Naive B cell (primary cell): ENCODE measurements at regions not wholly inside any gene's neighbourhood (a gene's known extent, or its start where the extent isn't known, plus 50 kb on each side); places are given as distances from the start of the nearest gene placed in this dataset.

Experiments
- ATAC-seq, 2 donors: fragments of 150-1000 bp; cut with Tn5 transposase; 2 replicates each; pipeline ENCODE4 v1.10.0; 2021; ENCODE audit warnings: low read depth in 2 of 2, mild to moderate bottlenecking in 2 of 2, moderate library complexity in 2 of 2
- DNase-seq: peaks from one replicate; pipeline ENCODE4 v3.0.0; 2022
- H3K27ac Mint-ChIP-seq, 6 donors: one replicate each; pipeline ENCODE4 v1.8.0; 2020 to 2022; ENCODE audit warnings: mild to moderate bottlenecking in 6 of 6, mixed read lengths in 6 of 6, moderate library complexity in 5 of 6, inconsistent platforms in 2 of 6
- H3K27me3 Mint-ChIP-seq, 3 donors: one replicate each; pipeline ENCODE4 v1.8.0; 2021 to 2022; ENCODE audit warnings: mixed read lengths in 3 of 3, mild to moderate bottlenecking in 1 of 3
- H3K36me3 Mint-ChIP-seq, 2 donors: one replicate each; pipeline ENCODE4 v1.8.0; 2020 to 2022; ENCODE audit warnings: mixed read lengths in 2 of 2, inconsistent platforms in 1 of 2, mild to moderate bottlenecking in 1 of 2
- H3K4me1 Mint-ChIP-seq, 3 donors: one replicate each; pipeline ENCODE4 v1.8.0; 2020 to 2022; ENCODE audit warnings: mixed read lengths in 3 of 3, inconsistent platforms in 1 of 3, mild to moderate bottlenecking in 1 of 3, moderate library complexity in 1 of 3
- H3K4me3 Mint-ChIP-seq, 8 donors: one replicate each; pipeline ENCODE4 v1.8.0; 2020 to 2022; ENCODE audit warnings: mild to moderate bottlenecking in 8 of 8, mixed read lengths in 8 of 8, moderate library complexity in 8 of 8, inconsistent platforms in 2 of 8
- H3K9me3 Mint-ChIP-seq, 7 donors: one replicate each; pipeline ENCODE4 v1.8.0; 2020 to 2022; ENCODE audit warnings: mixed read lengths in 7 of 7, mild to moderate bottlenecking in 5 of 7, inconsistent platforms in 2 of 7, moderate library complexity in 1 of 7

- H3K9me3 Mint-ChIP-seq, result no peaks in the 10 kb centered on the region
- ATAC-seq (no peak), DNase-seq (no peak)
- no peaks in the 10 kb centered on the region for H3K27me3 Mint-ChIP-seq
- no peaks in the 10 kb centered on the region for H3K4me1 Mint-ChIP-seq
- no peak overlapping the region for H3K4me3 Mint-ChIP-seq
- no peaks in the 10 kb centered on the region for H3K36me3 Mint-ChIP-seq
- H3K27ac Mint-ChIP-seq, result no peak overlapping the region
Observed at GRCh38 chr1:98260412-98260811, 339.6 kb upstream of the DPYD start.

DNA sequence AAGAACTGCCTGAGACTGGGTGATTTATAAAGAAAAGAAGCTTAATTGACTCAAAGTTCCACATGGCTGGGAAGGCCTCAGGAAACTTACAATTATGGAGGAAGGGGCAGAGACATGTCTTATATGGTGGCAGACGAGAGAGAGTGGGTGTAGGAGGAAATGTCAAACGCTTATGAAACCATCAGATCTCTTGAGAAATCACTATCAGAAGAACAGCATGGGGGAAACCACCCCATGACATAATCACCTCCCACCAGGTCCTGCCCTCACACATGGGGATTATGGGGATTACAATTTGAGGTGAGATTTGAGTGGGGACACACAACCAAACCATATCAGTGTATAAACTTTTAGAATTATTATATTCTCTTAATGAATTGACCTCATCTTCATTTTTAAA, 335.9 kb upstream of the DPYD start:
- Mint-ChIP-seq H3K36me3 (no peaks in the 10 kb centered on the region), H3K27ac (no peak overlapping the region), H3K4me3 (no peak overlapping the region), H3K4me1 (no peaks in the 10 kb centered on the region), H3K27me3 (no peaks in the 10 kb centered on the region), H3K9me3 (peaks cover 0 to 5% (median 0%) of the 10 kb centered on the region in 7 donors)
- DNase-seq (no peak), ATAC-seq (no peak)

GRCh38 chr1:98253145-98253544, 332.3 kb upstream of the DPYD start:
- DNase-seq, result no peak

GRCh38 chr1:98251497-98251896, 330.7 kb upstream of the DPYD start:
- H3K4me3 Mint-ChIP-seq, result no peak overlapping the region
- no peaks in the 10 kb centered on the region for H3K27me3 Mint-ChIP-seq
- peaks cover 0 to 22% (median 3%) of the 10 kb centered on the region in 7 donors for H3K9me3 Mint-ChIP-seq
- ATAC-seq (no peak), DNase-seq (no peak)
- no peak overlapping the region for H3K27ac Mint-ChIP-seq
- no peaks in the 10 kb centered on the region for H3K36me3 Mint-ChIP-seq
- H3K4me1 Mint-ChIP-seq, result no peaks in the 10 kb centered on the region

More at GRCh38 chr1:98253145-98253544, 332.3 kb upstream of the DPYD start:
- no peaks in the 10 kb centered on the region for H3K4me1 Mint-ChIP-seq
- H3K4me3 Mint-ChIP-seq, result no peak overlapping the region
- no peaks in the 10 kb centered on the region for H3K27me3 Mint-ChIP-seq
- H3K27ac Mint-ChIP-seq, result no peak overlapping the region
- H3K9me3 Mint-ChIP-seq, result peaks cover 0 to 15% (median 3%) of the 10 kb centered on the region in 7 donors
- no peaks in the 10 kb centered on the region for H3K36me3 Mint-ChIP-seq
- ATAC-seq, result no peak

- Mint-ChIP-seq H3K4me3 (peak overlapping the region in 1 of 8 donors; percentile 7), H3K27me3 (no peaks in the 10 kb centered on the region), H3K36me3 (no peaks in the 10 kb centered on the region), H3K27ac (no peak overlapping the region), H3K4me1 (no peaks in the 10 kb centered on the region), H3K9me3 (peaks cover 9 to 48% (median 30%) of the 10 kb centered on the region in 7 donors)
- ATAC-seq (no peak), DNase-seq (no peak)
Observed at GRCh38 chr1:98232678-98233077, 311.8 kb upstream of the DPYD start.

DNA sequence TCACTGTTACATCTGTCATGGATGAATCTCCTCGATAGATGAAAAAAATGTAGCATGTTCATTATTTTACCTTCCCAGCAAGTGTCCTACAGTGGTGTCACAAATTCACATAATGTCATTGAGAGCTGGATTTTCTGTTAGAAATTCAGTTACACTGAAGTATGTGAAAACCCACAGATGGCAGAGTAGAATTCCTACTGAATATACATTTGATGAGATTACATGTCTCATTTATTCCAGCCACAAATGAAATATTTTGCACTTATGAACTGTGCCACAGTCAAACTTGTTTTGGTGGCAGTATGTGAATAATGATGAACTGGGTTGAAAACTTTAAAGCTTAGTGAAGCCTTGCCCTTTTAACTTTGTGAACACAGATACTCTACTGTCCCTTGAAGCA, 301.9 kb upstream of the DPYD start:
- no peak for ATAC-seq
- Mint-ChIP-seq H3K27ac (no peak overlapping the region), H3K36me3 (no peaks in the 10 kb centered on the region), H3K4me1 (no peaks in the 10 kb centered on the region), H3K4me3 (no peak overlapping the region), H3K9me3 (peaks cover 0 to 7% (median 0%) of the 10 kb centered on the region in 7 donors), H3K27me3 (no peaks in the 10 kb centered on the region)
- DNase-seq, result no peak

DNA sequence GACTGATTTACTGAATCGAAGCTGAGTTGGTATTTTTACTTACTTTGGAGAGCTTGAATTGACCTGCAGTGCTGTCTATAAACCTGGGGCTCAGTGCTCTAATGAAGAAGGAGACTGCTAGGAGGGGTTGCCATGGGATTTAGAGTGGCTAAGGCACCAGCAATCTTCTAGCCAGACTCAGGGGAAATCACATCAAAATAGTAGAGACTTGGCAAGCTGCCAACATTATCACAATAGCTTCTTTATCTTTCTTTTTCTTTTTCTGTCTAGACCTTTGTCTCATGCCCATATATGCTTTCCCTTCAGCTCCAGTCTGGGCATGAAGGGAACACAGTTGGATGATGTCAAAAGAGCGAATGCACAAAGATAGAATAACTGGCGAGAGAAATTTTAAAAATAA, 301.1 kb upstream of the DPYD start:
- Mint-ChIP-seq H3K4me3 (no peak overlapping the region), H3K36me3 (no peaks in the 10 kb centered on the region)

DNA sequence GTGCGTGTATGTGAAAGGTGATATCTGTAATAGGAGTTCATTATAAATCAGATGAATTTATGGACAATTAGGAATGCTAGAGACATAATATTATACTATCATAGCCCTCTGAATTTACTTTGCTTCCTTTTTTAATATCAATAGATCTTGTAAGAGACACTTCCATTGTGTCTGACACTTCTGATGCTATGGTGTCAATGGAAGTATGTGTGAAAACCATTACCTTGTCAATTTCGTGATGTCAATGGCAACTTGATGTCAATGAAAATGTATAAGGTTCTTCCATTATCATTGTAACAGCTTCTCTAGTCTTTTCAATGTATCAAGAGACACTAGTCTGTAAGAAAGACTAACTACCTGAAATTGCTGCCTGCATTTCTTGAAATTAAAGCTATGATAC, 296.8 kb upstream of the DPYD start:
- H3K4me1 Mint-ChIP-seq, result no peaks in the 10 kb centered on the region
- no peaks in the 10 kb centered on the region for H3K36me3 Mint-ChIP-seq
- H3K27me3 Mint-ChIP-seq, result no peaks in the 10 kb centered on the region
- no peak overlapping the region for H3K4me3 Mint-ChIP-seq
- no peak overlapping the region for H3K27ac Mint-ChIP-seq
- ATAC-seq (no peak), DNase-seq (no peak)
- H3K9me3 Mint-ChIP-seq, result peaks cover 0 to 5% (median 0%) of the 10 kb centered on the region in 7 donors

More for the DNA sequence above, 301.1 kb upstream of the DPYD start:
- DNase-seq (no peak), ATAC-seq (no peak)
- Mint-ChIP-seq H3K27me3 (no peaks in the 10 kb centered on the region), H3K9me3 (peaks cover 0 to 7% (median 0%) of the 10 kb centered on the region in 7 donors), H3K27ac (no peak overlapping the region), H3K4me1 (no peaks in the 10 kb centered on the region)

GRCh38 chr1:98216304-98216703, 295.5 kb upstream of the DPYD start:
- DNase-seq (no peak), ATAC-seq (no peak)
- no peaks in the 10 kb centered on the region for H3K4me1 Mint-ChIP-seq
- H3K9me3 Mint-ChIP-seq, result peaks cover 0 to 6% (median 0%) of the 10 kb centered on the region in 7 donors
- H3K27me3 Mint-ChIP-seq, result no peaks in the 10 kb centered on the region
- no peak overlapping the region for H3K27ac Mint-ChIP-seq
- H3K36me3 Mint-ChIP-seq, result no peaks in the 10 kb centered on the region
- H3K4me3 Mint-ChIP-seq, result no peak overlapping the region

GRCh38 chr1:98211271-98211845, 290.5 kb upstream of the DPYD start:
- H3K4me3 Mint-ChIP-seq, result no peak overlapping the region
- DNase-seq (no peak), ATAC-seq (no peak)
- no peaks in the 10 kb centered on the region for H3K36me3 Mint-ChIP-seq
- H3K27ac Mint-ChIP-seq, result no peak overlapping the region
- no peaks in the 10 kb centered on the region for H3K4me1 Mint-ChIP-seq
- H3K27me3 Mint-ChIP-seq, result no peaks in the 10 kb centered on the region
- peaks cover 0 to 10% (median 0%) of the 10 kb centered on the region in 7 donors for H3K9me3 Mint-ChIP-seq

DNA sequence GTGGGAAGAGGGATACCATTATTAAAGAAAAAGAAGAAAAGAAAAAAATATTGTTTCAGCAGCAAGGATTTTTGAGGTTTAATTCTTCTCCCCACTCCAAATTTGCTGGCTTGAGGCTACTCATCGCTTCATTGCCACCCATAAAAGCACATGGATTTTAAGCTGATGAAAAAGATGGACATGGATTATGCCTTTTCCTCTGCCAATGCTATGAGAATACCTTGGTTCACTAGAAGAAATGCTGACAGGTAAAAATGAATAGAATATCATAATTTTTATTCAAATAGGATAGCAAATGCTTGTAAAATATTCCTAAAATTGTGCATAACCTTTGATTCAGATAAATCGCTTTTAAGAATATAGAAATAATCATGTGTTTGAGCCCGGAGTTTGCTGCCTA, 289.7 kb upstream of the DPYD start:
- H3K4me3 Mint-ChIP-seq, result no peak overlapping the region
- no peak overlapping the region for H3K27ac Mint-ChIP-seq
- DNase-seq (no peak), ATAC-seq (no peak)
- no peaks in the 10 kb centered on the region for H3K36me3 Mint-ChIP-seq
- no peaks in the 10 kb centered on the region for H3K4me1 Mint-ChIP-seq
- H3K9me3 Mint-ChIP-seq, result peaks cover 0 to 11% (median 2%) of the 10 kb centered on the region in 7 donors
- H3K27me3 Mint-ChIP-seq, result no peaks in the 10 kb centered on the region

DNA sequence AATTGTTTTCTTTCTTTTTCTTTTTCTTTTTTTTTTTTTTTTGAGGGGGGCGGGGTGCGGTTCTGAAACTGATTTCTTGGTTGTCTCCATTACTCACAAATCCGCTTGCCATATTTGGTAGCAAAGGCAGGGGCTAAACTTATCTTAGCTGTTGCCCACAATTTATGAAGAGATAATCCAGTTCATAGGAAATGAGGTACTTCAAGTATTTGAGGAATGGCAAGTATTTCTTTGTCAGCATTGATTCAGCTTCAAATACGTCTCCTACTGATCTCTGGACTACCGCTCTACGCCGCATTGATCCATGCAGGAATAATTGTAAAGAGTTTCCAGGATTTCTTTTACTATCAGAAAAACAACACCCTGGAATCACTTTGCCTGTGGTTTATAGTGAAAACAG, 289.2 kb upstream of the DPYD start:
- Mint-ChIP-seq H3K27me3 (no peaks in the 10 kb centered on the region), H3K4me3 (no peak overlapping the region), H3K36me3 (no peaks in the 10 kb centered on the region), H3K9me3 (peaks cover 0 to 11% (median 3%) of the 10 kb centered on the region in 7 donors), H3K4me1 (no peaks in the 10 kb centered on the region), H3K27ac (no peak overlapping the region)
- DNase-seq (no peak), ATAC-seq (no peak)

DNA sequence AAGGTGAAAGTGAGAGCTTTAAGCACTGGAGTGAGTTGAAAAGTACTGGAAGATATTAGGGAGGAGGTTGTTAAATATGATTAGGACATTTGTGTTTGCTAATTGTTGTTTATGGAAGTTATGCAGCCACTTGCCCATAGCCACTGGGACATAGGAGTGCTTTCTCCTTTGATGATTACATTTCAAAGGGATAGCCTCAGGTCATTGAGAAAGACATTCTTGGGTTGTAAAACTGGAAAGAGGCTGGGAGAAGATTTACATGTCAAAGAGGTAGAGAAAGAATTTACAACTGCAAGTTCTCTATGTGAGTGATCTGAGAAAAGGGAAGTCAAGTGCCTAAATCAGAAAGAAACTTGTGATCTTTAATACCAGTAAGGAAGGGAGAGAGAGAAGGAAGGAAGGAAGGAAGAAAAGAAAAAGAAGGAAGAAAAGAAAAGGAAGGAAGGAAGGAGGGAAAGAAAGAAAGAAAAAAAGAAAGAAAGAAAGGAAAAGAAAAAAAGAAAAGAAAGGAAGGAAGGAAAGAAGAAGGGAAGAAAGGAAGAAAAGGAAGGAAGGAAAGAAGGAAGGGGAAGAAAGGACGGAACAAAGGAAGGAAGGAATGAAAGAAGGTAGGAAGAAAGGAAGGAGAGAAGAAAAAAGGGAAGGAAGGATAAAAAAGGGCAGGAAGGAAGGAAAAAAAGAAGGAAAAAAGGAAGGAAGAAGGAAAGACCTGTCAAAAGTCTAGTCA, 284.6 kb upstream of the DPYD start:
- no peak for DNase-seq
- H3K36me3 Mint-ChIP-seq, result no peaks in the 10 kb centered on the region
- peaks cover 0 to 6% (median 0%) of the 10 kb centered on the region in 7 donors for H3K9me3 Mint-ChIP-seq
- no peaks in the 10 kb centered on the region for H3K4me1 Mint-ChIP-seq
- H3K4me3 Mint-ChIP-seq, result no peak overlapping the region
- ATAC-seq, result no peak
- no peaks in the 10 kb centered on the region for H3K27me3 Mint-ChIP-seq
- peak overlapping the region in 1 of 6 donors; percentile 45 for H3K27ac Mint-ChIP-seq

- Mint-ChIP-seq H3K4me1 (no peaks in the 10 kb centered on the region), H3K27me3 (no peaks in the 10 kb centered on the region), H3K9me3 (peaks cover 0 to 6% (median 2%) of the 10 kb centered on the region in 7 donors), H3K36me3 (no peaks in the 10 kb centered on the region), H3K4me3 (no peak overlapping the region), H3K27ac (no peak overlapping the region)
- DNase-seq, result no peak
- no peak for ATAC-seq
Observed at GRCh38 chr1:98203466-98203865, 282.6 kb upstream of the DPYD start.
